ENCODE measurements at regions not wholly inside any gene's neighbourhood (a gene's known extent, or its start where the extent isn't known, plus 50 kb on each side); places are given as distances from the start of the nearest gene placed in this dataset.

DNA sequence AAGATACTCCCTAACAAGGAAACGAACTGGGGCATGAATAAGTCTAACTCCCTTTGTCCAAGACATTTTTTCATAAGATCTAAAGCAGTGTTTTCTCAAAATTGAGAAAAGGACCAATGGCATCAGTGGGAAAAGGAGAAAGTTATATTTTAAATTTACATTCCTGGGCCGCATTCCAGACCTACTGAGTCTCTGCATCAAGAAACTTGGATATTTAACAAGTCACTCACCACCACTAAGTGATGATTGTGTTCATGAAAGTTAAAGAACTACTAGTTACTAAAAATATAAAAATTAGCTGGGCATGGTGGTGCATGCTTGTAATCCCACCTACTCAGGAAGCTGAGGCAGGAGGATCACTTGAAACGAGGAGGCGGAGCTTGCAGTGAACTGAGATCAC is 149.6 kb upstream of the MEOX2 start:
- Histone ChIP-seq H3K27me3 (ENCODE audit: control insufficient read depth in 4 of 4, insufficient read depth in 4 of 4, low read length in 3 of 4) (no peaks in the 10 kb centered on the region), H3K4me1 (ENCODE audit: control insufficient read depth in 4 of 4, insufficient read depth in 4 of 4, low read length in 3 of 4) (no peaks in the 10 kb centered on the region)
- 92% methylated on average over 4 of the region's 4 CpGs for WGBS

GRCh38 chr7:15834446-15834845 is 148.0 kb upstream of the MEOX2 start:
- Histone ChIP-seq H3K9me3 (ENCODE audit: control insufficient read depth in 4 of 4, low read length in 3 of 4) (no peaks in the 10 kb centered on the region), H3K9ac (ENCODE audit: low read depth in 1 of 2, low read length in 2 of 2) (no peak overlapping the region)
- TF ChIP-seq TAF1 (conservative IDR thresholded peaks at IDR 0.05) (no peak), ZBTB33 (IDR thresholded peaks at IDR 0.05) (no peak), FOXA1 (IDR thresholded peaks at IDR 0.05) (no peak), NR2F2 (IDR thresholded peaks at IDR 0.05) (no peak)
- TF ChIP-seq, protein P1, sequence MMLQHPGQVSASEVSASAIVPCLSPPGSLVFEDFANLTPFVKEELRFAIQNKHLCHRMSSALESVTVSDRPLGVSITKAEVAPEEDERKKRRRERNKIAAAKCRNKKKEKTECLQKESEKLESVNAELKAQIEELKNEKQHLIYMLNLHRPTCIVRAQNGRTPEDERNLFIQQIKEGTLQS (IDR thresholded peaks at IDR 0.05), result no peak
- TF ChIP-seq, protein P2, sequence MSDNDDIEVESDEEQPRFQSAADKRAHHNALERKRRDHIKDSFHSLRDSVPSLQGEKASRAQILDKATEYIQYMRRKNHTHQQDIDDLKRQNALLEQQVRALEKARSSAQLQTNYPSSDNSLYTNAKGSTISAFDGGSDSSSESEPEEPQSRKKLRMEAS (IDR thresholded peaks at IDR 0.05), result no peak

More for the DNA sequence above, 149.6 kb upstream of the MEOX2 start:
- TF ChIP-seq, protein P3, sequence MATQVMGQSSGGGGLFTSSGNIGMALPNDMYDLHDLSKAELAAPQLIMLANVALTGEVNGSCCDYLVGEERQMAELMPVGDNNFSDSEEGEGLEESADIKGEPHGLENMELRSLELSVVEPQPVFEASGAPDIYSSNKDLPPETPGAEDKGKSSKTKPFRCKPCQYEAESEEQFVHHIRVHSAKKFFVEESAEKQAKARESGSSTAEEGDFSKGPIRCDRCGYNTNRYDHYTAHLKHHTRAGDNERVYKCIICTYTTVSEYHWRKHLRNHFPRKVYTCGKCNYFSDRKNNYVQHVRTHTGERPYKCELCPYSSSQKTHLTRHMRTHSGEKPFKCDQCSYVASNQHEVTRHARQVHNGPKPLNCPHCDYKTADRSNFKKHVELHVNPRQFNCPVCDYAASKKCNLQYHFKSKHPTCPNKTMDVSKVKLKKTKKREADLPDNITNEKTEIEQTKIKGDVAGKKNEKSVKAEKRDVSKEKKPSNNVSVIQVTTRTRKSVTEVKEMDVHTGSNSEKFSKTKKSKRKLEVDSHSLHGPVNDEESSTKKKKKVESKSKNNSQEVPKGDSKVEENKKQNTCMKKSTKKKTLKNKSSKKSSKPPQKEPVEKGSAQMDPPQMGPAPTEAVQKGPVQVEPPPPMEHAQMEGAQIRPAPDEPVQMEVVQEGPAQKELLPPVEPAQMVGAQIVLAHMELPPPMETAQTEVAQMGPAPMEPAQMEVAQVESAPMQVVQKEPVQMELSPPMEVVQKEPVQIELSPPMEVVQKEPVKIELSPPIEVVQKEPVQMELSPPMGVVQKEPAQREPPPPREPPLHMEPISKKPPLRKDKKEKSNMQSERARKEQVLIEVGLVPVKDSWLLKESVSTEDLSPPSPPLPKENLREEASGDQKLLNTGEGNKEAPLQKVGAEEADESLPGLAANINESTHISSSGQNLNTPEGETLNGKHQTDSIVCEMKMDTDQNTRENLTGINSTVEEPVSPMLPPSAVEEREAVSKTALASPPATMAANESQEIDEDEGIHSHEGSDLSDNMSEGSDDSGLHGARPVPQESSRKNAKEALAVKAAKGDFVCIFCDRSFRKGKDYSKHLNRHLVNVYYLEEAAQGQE (IDR thresholded peaks at IDR 0.05), result no peak
- TF ChIP-seq RXRA (IDR thresholded peaks at IDR 0.05) (no peak), NR2F2 (IDR thresholded peaks at IDR 0.05) (no peak), FOXA1 (IDR thresholded peaks at IDR 0.05) (no peak), HNF4G (IDR thresholded peaks at IDR 0.05) (no peak), ZBTB33 (IDR thresholded peaks at IDR 0.05) (no peak), HNF4A (conservative IDR thresholded peaks at IDR 0.05) (no peak), RAD21 (IDR thresholded peaks at IDR 0.05) (no peak), CTCF (IDR thresholded peaks at IDR 0.05; ENCODE audit: low read depth, low read length, missing input control) (no peak), JUND (IDR thresholded peaks at IDR 0.05) (no peak), TAF1 (conservative IDR thresholded peaks at IDR 0.05) (no peak), YY1 (IDR thresholded peaks at IDR 0.05) (no peak), FOXA2 (IDR thresholded peaks at IDR 0.05) (no peak)
- H3K4me3 ChIP-seq (ENCODE audit: low read depth in 1 of 3, low read length in 3 of 3), result no peak overlapping the region
- no peak overlapping the region for H3K27ac ChIP-seq (ENCODE audit: low read depth in 1 of 2, low read length in 2 of 2)
- no peaks in the 10 kb centered on the region for H3K9me3 ChIP-seq (ENCODE audit: control insufficient read depth in 4 of 4, low read length in 3 of 4)
- H3K9ac ChIP-seq (ENCODE audit: low read depth in 1 of 2, low read length in 2 of 2), result no peak overlapping the region
- no peaks in the 10 kb centered on the region for H3K36me3 ChIP-seq (ENCODE audit: control insufficient read depth in 4 of 4, insufficient read depth in 3 of 4, low read depth in 1 of 4, low read length in 3 of 4)
- no peak for DNase-seq (ENCODE audit: low spot score)

More at GRCh38 chr7:15834446-15834845, 148.0 kb upstream of the MEOX2 start:
- no peaks in the 10 kb centered on the region for H3K4me1 ChIP-seq (ENCODE audit: control insufficient read depth in 4 of 4, insufficient read depth in 4 of 4, low read length in 3 of 4)
- no peak overlapping the region for H3K4me3 ChIP-seq (ENCODE audit: low read depth in 1 of 3, low read length in 3 of 3)
- DNase-seq (ENCODE audit: low spot score), result no peak
- no peaks in the 10 kb centered on the region for H3K36me3 ChIP-seq (ENCODE audit: control insufficient read depth in 4 of 4, insufficient read depth in 3 of 4, low read depth in 1 of 4, low read length in 3 of 4)
- no peaks in the 10 kb centered on the region for H3K27me3 ChIP-seq (ENCODE audit: control insufficient read depth in 4 of 4, insufficient read depth in 4 of 4, low read length in 3 of 4)
- H3K27ac ChIP-seq (ENCODE audit: low read depth in 1 of 2, low read length in 2 of 2), result no peak overlapping the region

Measured in liver (tissue), 8 donors.